Right kidney (tissue), 1 donor: ENCODE measurements at regions not wholly inside any gene's neighbourhood (a gene's known extent, or its start where the extent isn't known, plus 50 kb on each side); places are given as distances from the start of the nearest gene placed in this dataset.
"Not testable (repeated sequence)": the region's sequence is repeated elsewhere in the genome, so short reads cannot be mapped to it uniquely, and the experiment has no call there.

Experiments
- DNase-seq: peaks from one replicate; pipeline ENCODE4 v3.0.0-alpha.2; 2016

- DNase-seq: no peak
Measured at GRCh38 chr12:27133022-27133590, 50.7 kb upstream of the C12orf71 start.

GRCh38 chr12:27140478-27140969, 58.1 kb upstream of the C12orf71 start:
- no peak for DNase-seq

GRCh38 chr12:27142101-27142721, 59.8 kb upstream of the C12orf71 start:
- DNase-seq: peak; percentile 24

GRCh38 chr12:27143256-27144069, 61.1 kb upstream of the C12orf71 start:
- no peak for DNase-seq

GRCh38 chr12:27145725-27146124, 63.3 kb upstream of the C12orf71 start:
- DNase-seq: not testable (repeated sequence)

- DNase-seq: no peak
Measured at GRCh38 chr12:27148373-27148772, 66.0 kb upstream of the C12orf71 start.

GRCh38 chr12:27148791-27149190, 66.4 kb upstream of the C12orf71 start:
- DNase-seq: no peak

GRCh38 chr12:27151479-27151878, 69.1 kb upstream of the C12orf71 start:
- no peak for DNase-seq

- DNase-seq: no peak
Measured at GRCh38 chr12:27158297-27158696, 75.9 kb upstream of the C12orf71 start.

- no peak for DNase-seq
Measured at GRCh38 chr12:27161458-27162228, 79.3 kb upstream of the C12orf71 start.

GRCh38 chr12:27162229-27162537, 79.8 kb upstream of the C12orf71 start:
- DNase-seq: no peak

GRCh38 chr12:27163048-27163715, 80.8 kb upstream of the C12orf71 start:
- no peak for DNase-seq

GRCh38 chr12:27163894-27164293, 80.2 kb upstream of the STK38L start:
- DNase-seq: no peak

GRCh38 chr12:27164330-27165040, 79.6 kb upstream of the STK38L start:
- DNase-seq: no peak

- DNase-seq: not testable (repeated sequence)
Measured at GRCh38 chr12:27165958-27166357, 78.1 kb upstream of the STK38L start.

- DNase-seq: not testable (repeated sequence)
Measured at GRCh38 chr12:27171494-27171893, 72.6 kb upstream of the STK38L start.

- DNase-seq: no peak
Measured at GRCh38 chr12:27176765-27177164, 67.3 kb upstream of the STK38L start.

GRCh38 chr12:27177706-27178105, 66.4 kb upstream of the STK38L start:
- no peak for DNase-seq

GRCh38 chr12:27178255-27178654, 65.8 kb upstream of the STK38L start:
- no peak for DNase-seq

- no peak for DNase-seq
Measured at GRCh38 chr12:27178723-27179399, 65.2 kb upstream of the STK38L start.
